Breast epithelium (tissue), 4 donors: ENCODE measurements at regions not wholly inside any gene's neighbourhood (a gene's known extent, or its start where the extent isn't known, plus 50 kb on each side); places are given as distances from the start of the nearest gene placed in this dataset.

Experiments
- DNase-seq, 2 donors: peaks; one replicate each; pipeline ENCODE4 v3.0.0-alpha.2; 2019; ENCODE audit warnings: low spot score in 2 of 2
- H3K27ac ChIP-seq, 2 donors: fragments of 200-600 bp; sonication (generic) in 1 of 2; one replicate each; pipeline ENCODE4 v1.5.1; 2016 to 2019; ENCODE audit warnings: mild to moderate bottlenecking in 1 of 2
- H3K27me3 ChIP-seq, 2 donors: fragments of 200-600 bp; sonication (generic) in 1 of 2; one replicate each; pipeline versions ENCODE4 v1.5.1 to v1.6.0; 2017 to 2019; ENCODE audit warnings: control low read depth in 1 of 2, mild to moderate bottlenecking in 1 of 2
- H3K36me3 ChIP-seq: fragments of 200-600 bp; one replicate; pipeline ENCODE4 v1.5.1; 2019
- H3K4me1 ChIP-seq, 2 donors: fragments of 200-600 bp; sonication (generic); one replicate each; pipeline ENCODE4 v1.5.1; 2016 to 2019; ENCODE audit warnings: control low read depth in 1 of 2
- H3K4me3 ChIP-seq, 3 donors: fragments of 200-600 bp; sonication (generic); 1 replicate in 2 of 3; 2 replicates in 1 of 3; pipeline ENCODE4 v1.5.1; 2016 to 2019; ENCODE audit warnings: mild to moderate bottlenecking in 3 of 3, moderate library complexity in 2 of 3
- H3K9me3 ChIP-seq, 2 donors: fragments of 200-600 bp; sonication (generic) in 1 of 2; one replicate each; pipeline ENCODE4 v1.5.1; 2016 to 2019; ENCODE audit warnings: control low read depth in 1 of 2
- CTCF ChIP-seq, 3 donors: fragments of 450-650 bp; IDR thresholded peaks; one replicate each; pipeline ENCODE4 v1.5.1; 2016 to 2017; ENCODE audit warnings: antibody characterized with exemption in 3 of 3, mild to moderate bottlenecking in 3 of 3, moderate library complexity in 3 of 3
- POLR2A ChIP-seq: fragments of 450-650 bp; IDR thresholded peaks from one replicate; pipeline ENCODE4 v1.6.1; 2016; ENCODE audit warnings: antibody characterized with exemption, mild to moderate bottlenecking, moderate library complexity
- POLR2AphosphoS5 ChIP-seq, 3 donors: sonication (generic); formaldehyde crosslinking; IDR thresholded peaks; one replicate each; pipeline ENCODE4 v1.6.1; 2017; ENCODE audit warnings: antibody characterized with exemption in 3 of 3
- intact Hi-C: fragments of 100-400 bp; cut with DNase I; formaldehyde crosslinking; loops from one replicate; pipeline ENCODE4 v1.15.1; 2023; ENCODE audit warnings: low total_unique reads

DNA sequence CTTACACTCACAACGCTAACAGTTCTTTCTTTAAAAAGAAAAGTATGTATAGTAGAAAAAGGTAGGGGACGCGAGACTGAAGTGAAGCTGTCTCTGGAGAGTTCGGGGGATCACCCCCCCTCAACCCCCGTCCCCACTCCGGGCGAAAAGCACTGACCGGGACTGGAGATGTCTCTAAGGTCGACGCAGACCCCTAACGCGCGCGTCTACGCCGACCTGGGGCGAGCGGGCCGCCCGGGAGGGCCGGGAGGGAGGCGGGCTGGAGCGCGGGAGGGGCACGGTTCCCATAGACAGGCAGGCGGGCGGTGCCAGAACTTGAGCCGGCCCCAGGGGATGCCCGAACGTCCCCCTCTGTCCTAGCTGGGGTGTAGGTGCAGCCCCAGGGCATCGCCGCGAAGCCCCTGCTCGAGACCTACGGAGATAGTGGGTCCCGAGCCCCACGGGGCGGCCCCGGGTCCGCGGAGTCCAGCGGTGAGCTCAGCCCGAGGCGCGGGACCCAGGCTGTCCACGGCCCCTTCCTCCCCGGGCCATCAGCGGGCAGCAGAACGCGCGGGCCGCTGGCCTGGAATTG is 82.2 kb downstream of the CHRNA1 start:
- TF ChIP-seq POLR2AphosphoS5 (IDR thresholded peaks at IDR 0.05) (no peak), CTCF (IDR thresholded peaks at IDR 0.05) (no peak), POLR2A (no peak)
- no peak for DNase-seq
- H3K27me3 ChIP-seq, result no peaks in the 10 kb centered on the region
- peak overlapping the region; percentile 87 to 97 (median 87) for H3K4me3 ChIP-seq
- peak overlapping the region; percentile 80 to 90 for H3K27ac ChIP-seq
- H3K4me1 ChIP-seq, result no peaks in the 10 kb centered on the region
- H3K36me3 ChIP-seq, result no peaks in the 10 kb centered on the region
- H3K9me3 ChIP-seq, result no peaks in the 10 kb centered on the region
- intact Hi-C loops, result loop anchor here (5.0 kb wide), 1 partner anchor 1880 kb away; no protein-coding TSS in a partner anchor

GRCh38 chr2:174681099-174682006 is 82.9 kb downstream of the CHRNA1 start:
- H3K4me1 ChIP-seq, result no peaks in the 10 kb centered on the region
- TF ChIP-seq CTCF (IDR thresholded peaks at IDR 0.05) (no peak), POLR2A (no peak), POLR2AphosphoS5 (IDR thresholded peaks at IDR 0.05) (no peak)
- H3K27me3 ChIP-seq, result no peaks in the 10 kb centered on the region
- intact Hi-C loops, result loop anchor here (5.0 kb wide), 1 partner anchor 1879 kb away; no protein-coding TSS in a partner anchor
- H3K4me3 ChIP-seq, result peak overlapping the region; percentile 87 to 97 (median 87)
- no peak for DNase-seq
- no peaks in the 10 kb centered on the region for H3K36me3 ChIP-seq
- peak overlapping the region; percentile 80 to 90 for H3K27ac ChIP-seq
- H3K9me3 ChIP-seq, result no peaks in the 10 kb centered on the region

DNA sequence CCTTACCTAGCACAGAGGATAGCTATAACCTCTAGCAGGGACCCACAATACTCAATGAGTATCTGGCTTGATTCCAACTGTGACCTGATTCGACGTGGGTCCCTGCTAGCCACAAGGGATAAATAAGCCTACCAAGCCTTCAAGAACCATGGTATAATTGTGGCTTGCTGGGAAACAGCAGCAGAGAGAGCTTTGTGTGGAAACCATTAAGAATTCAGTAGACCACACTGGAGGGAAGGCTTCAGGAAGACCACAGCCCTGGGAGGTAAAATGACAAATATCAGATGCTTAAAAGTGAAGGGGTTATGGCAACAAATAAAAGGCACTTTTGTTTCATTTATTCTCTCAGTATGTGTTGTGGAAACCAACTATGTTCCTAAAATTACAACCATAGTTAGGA is 82.6 kb upstream of the WIPF1 start:
- H3K36me3 ChIP-seq, result no peaks in the 10 kb centered on the region
- H3K4me3 ChIP-seq, result no peak overlapping the region
- H3K27ac ChIP-seq, result peak overlapping the region in 1 of 2 donors; percentile 40
- intact Hi-C loops, result loop anchor here (5.0 kb wide), 1 partner anchor 1878 kb away; no protein-coding TSS in a partner anchor
- TF ChIP-seq POLR2A (no peak), CTCF (IDR thresholded peaks at IDR 0.05) (no peak), POLR2AphosphoS5 (IDR thresholded peaks at IDR 0.05) (no peak)
- H3K9me3 ChIP-seq, result no peaks in the 10 kb centered on the region
- no peak for DNase-seq
- H3K4me1 ChIP-seq, result no peaks in the 10 kb centered on the region
- no peaks in the 10 kb centered on the region for H3K27me3 ChIP-seq

DNA sequence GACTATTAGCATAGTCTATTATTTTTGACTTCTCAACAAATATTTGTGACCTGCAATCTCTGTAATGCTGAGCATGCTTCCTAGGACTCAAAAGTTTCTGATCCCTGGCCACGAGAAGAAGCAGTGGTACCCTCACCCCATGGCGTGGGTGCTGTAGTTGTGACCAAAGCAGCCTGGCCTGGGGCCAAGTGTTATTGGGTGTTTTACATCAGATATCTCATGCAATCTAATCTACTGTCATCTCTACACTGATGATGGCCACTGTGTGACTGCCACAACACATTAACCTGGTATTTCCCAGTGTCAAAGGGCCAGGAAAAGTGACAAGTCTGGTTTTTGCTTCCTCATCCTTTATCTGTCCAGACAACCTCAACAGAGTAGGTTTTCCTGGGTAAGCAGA is 80.8 kb upstream of the WIPF1 start:
- TF ChIP-seq CTCF (IDR thresholded peaks at IDR 0.05), result no peak
- TF ChIP-seq POLR2A, result no peak
- no peak for TF ChIP-seq POLR2AphosphoS5 (IDR thresholded peaks at IDR 0.05)
- H3K27me3 ChIP-seq, result no peaks in the 10 kb centered on the region
- DNase-seq, result no peak
- intact Hi-C loops, result no loop called here
- H3K4me3 ChIP-seq, result peak overlapping the region in 1 of 3 donors; percentile 10
- H3K36me3 ChIP-seq, result no peaks in the 10 kb centered on the region
- no peaks in the 10 kb centered on the region for H3K4me1 ChIP-seq
- peak overlapping the region in 1 of 2 donors; percentile 48 for H3K27ac ChIP-seq
- H3K9me3 ChIP-seq, result no peaks in the 10 kb centered on the region

GRCh38 chr2:174675615-174676014 is 78.0 kb upstream of the WIPF1 start:
- intact Hi-C loops, result no loop called here
- Histone ChIP-seq H3K36me3 (no peaks in the 10 kb centered on the region), H3K27me3 (no peaks in the 10 kb centered on the region), H3K4me3 (no peak overlapping the region), H3K9me3 (peaks cover 0 to 8% of the 10 kb centered on the region in 2 donors), H3K4me1 (no peaks in the 10 kb centered on the region), H3K27ac (no peak overlapping the region)
- DNase-seq, result no peak
- TF ChIP-seq POLR2A (no peak), POLR2AphosphoS5 (IDR thresholded peaks at IDR 0.05) (no peak), CTCF (IDR thresholded peaks at IDR 0.05) (no peak)
